ENCODE measurements at regions not wholly inside any gene's neighbourhood (a gene's known extent, or its start where the extent isn't known, plus 50 kb on each side); places are given as distances from the start of the nearest gene placed in this dataset.

DNA sequence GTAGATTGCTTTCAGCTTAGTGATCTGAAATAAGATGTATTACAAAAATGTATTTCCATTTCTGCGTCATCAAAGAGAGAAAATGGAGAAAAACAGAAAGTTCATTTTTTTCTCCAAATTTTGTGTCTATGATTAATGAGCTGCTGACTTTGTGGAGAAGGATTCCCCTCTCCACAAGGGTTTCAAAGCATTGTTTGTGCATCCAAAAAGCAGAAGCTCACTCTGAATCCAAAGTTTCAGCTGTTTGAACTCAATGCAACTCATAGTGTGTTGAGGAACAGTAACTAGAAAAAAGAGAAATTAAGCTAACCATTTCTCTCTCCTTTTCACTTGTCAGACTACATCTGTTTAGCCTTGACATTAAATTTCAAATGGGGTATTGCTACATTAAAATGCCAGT, 62.9 kb upstream of the SLC7A11 start:
- TF ChIP-seq, protein P1, sequence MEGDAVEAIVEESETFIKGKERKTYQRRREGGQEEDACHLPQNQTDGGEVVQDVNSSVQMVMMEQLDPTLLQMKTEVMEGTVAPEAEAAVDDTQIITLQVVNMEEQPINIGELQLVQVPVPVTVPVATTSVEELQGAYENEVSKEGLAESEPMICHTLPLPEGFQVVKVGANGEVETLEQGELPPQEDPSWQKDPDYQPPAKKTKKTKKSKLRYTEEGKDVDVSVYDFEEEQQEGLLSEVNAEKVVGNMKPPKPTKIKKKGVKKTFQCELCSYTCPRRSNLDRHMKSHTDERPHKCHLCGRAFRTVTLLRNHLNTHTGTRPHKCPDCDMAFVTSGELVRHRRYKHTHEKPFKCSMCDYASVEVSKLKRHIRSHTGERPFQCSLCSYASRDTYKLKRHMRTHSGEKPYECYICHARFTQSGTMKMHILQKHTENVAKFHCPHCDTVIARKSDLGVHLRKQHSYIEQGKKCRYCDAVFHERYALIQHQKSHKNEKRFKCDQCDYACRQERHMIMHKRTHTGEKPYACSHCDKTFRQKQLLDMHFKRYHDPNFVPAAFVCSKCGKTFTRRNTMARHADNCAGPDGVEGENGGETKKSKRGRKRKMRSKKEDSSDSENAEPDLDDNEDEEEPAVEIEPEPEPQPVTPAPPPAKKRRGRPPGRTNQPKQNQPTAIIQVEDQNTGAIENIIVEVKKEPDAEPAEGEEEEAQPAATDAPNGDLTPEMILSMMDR (IDR thresholded peaks at IDR 0.05): no peak
- no peak for TF ChIP-seq POLR2AphosphoS5 (IDR thresholded peaks at IDR 0.05)
- TF ChIP-seq POLR2A (IDR thresholded peaks at IDR 0.05): no peak
- no peak for TF ChIP-seq EP300 (IDR thresholded peaks at IDR 0.05)
